Lower lobe of right lung (tissue), 2 donors: ENCODE measurements at regions not wholly inside any gene's neighbourhood (a gene's known extent, or its start where the extent isn't known, plus 50 kb on each side); places are given as distances from the start of the nearest gene placed in this dataset.

Experiments
- ATAC-seq, 2 donors: fragments of 200-7000 bp; cut with Tn5 transposase; one replicate each; pipeline ENCODE4 v1.9.1; 2020 to 2022; ENCODE audit warnings: mild to moderate bottlenecking in 2 of 2, moderate library complexity in 2 of 2
- DNase-seq: peaks from one replicate; pipeline ENCODE4 v3.0.0-alpha.2; 2020
- H3K27ac ChIP-seq: fragments of 200-600 bp; one replicate; pipeline ENCODE4 v1.8.0; 2022
- H3K27me3 ChIP-seq: fragments of 200-600 bp; one replicate; pipeline ENCODE4 v1.8.0; 2022; ENCODE audit warnings: low read depth
- H3K36me3 ChIP-seq: fragments of 200-600 bp; one replicate; pipeline ENCODE4 v1.8.0; 2022; ENCODE audit warnings: mild to moderate bottlenecking
- H3K4me1 ChIP-seq: fragments of 200-600 bp; one replicate; pipeline ENCODE4 v1.8.0; 2022
- H3K4me3 ChIP-seq: fragments of 200-600 bp; one replicate; pipeline ENCODE4 v1.8.0; 2022; ENCODE audit warnings: mild to moderate bottlenecking
- H3K9me3 ChIP-seq: fragments of 200-600 bp; one replicate; pipeline ENCODE4 v1.8.0; 2022
- CTCF ChIP-seq: fragments of 200-600 bp; IDR thresholded peaks from one replicate; pipeline ENCODE4 v1.8.0; 2022; ENCODE audit warnings: antibody characterized with exemption, mild to moderate bottlenecking
- intact Hi-C: fragments of 100-400 bp; cut with DNase I; formaldehyde crosslinking; loops from one replicate; pipeline ENCODE4 v1.11.0; 2022
- donor health status: DM: no; HTN: yes; CAD: no; lungs with severe emphysema.

GRCh38 chr3:24578951-24579421, 84.3 kb upstream of the THRB start:
- intact Hi-C loops, result no loop called here
- Histone ChIP-seq H3K27ac (no peak overlapping the region), H3K9me3 (no peaks in the 10 kb centered on the region), H3K4me1 (no peaks in the 10 kb centered on the region), H3K27me3 (no peaks in the 10 kb centered on the region), H3K4me3 (no peak overlapping the region), H3K36me3 (no peaks in the 10 kb centered on the region)
- no peak for TF ChIP-seq CTCF
- no peak for ATAC-seq
- DNase-seq, result no peak

DNA sequence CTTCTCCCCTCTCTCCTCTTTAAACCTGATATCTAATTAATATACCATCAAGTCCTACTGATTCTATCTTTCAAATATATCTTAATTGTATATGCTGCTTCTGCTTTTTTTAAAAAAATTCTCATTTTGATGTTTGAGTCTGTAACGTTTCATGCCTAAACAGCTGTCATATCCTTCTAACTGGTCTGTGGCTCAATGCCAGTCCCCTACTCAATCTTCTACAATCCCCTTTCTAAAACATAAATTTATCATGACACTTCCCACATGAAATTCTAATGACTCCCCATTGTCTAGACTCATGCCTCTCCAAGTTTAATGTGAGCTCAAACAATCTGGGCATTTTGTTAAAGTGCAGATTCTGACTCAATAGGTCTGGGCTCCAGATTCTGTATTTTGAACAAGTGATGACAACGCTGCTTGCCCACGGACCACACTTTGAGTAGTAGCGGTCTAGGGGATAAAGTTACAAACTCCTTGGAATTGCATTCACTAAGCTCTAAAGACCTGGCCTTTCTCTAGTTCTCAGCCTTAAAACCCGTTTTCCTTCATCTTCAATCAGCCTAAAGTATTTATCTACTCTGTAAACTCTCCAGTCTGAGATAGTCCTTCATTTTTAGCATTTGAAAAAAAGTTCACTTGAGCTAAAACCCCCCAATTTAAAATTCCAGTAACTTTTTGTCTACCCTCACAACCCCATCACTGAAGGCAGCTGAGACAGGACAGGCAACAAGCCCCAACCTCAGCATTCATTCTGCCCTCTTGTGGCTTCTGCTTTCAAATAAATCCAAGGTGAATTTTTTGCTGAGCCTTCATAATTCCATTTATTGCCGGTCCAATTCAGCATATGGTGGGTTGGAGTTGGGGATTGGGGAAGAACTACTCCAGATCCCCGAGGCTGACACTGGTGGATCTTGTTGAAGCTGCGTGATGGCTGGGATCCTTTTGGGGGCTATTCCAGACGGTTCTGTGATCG, 88.1 kb upstream of the THRB start:
- Histone ChIP-seq H3K4me1 (no peaks in the 10 kb centered on the region), H3K27me3 (no peaks in the 10 kb centered on the region), H3K4me3 (no peak overlapping the region), H3K27ac (no peak overlapping the region), H3K9me3 (no peaks in the 10 kb centered on the region), H3K36me3 (no peaks in the 10 kb centered on the region)
- intact Hi-C loops, result no loop called here
- no peak for TF ChIP-seq CTCF
- ATAC-seq (peak in 1 of 2 donors; percentile 39), DNase-seq (no peak)

GRCh38 chr3:24586920-24587319, 92.3 kb upstream of the THRB start:
- H3K4me1 ChIP-seq, result peaks cover 6% of the 10 kb centered on the region
- H3K9me3 ChIP-seq, result no peaks in the 10 kb centered on the region
- no peaks in the 10 kb centered on the region for H3K36me3 ChIP-seq
- intact Hi-C loops, result no loop called here
- TF ChIP-seq CTCF, result no peak
- H3K27me3 ChIP-seq, result no peaks in the 10 kb centered on the region
- H3K27ac ChIP-seq, result no peak overlapping the region
- H3K4me3 ChIP-seq, result no peak overlapping the region
- DNase-seq, result no peak
- no peak for ATAC-seq

DNA sequence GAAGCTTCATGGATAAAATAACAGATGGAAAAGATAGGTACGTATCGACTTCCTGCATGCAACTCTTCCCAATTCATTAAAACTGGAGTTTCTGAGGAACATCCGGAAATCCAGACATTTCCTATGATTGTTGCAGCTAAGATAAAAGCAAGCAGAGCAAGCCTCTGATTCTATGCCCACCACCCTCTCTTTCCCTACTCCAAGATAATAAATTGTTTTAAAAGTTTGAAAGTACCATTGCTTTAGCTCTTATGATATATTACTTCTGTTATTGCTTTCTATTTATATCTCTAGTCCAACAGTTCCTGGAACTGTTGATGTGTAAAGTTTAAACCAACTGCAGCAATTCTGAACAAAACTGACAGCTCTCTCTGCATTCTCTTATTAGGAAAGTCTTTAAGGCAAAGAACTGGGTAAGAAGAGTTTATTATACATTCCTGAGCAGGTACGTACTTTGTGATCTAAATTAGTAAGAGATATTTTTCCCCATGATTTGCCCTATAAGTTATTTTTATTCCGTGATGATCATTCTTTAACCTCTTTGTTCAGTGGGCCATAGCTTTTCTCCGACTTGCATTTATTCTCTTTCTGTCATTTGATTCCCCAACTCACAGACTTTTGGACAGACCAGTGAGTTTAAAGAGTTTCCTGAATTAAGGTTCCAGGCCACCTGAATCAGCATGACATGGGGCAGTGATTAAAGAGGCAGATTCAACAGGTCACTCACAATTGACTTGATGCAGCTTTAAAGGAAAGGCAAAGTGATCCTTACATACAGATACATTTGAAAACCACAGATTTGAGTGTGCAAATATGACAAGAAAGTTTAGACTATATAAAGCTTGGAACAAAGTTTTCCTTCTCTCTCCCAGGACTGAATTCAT, 94.2 kb upstream of the THRB start:
- Histone ChIP-seq H3K4me3 (no peak overlapping the region), H3K4me1 (peaks cover 6% of the 10 kb centered on the region), H3K27me3 (no peaks in the 10 kb centered on the region), H3K27ac (no peak overlapping the region), H3K36me3 (no peaks in the 10 kb centered on the region), H3K9me3 (no peaks in the 10 kb centered on the region)
- intact Hi-C loops, result no loop called here
- TF ChIP-seq CTCF, result no peak
- ATAC-seq (no peak), DNase-seq (no peak)

- Histone ChIP-seq H3K4me1 (peaks cover 6% of the 10 kb centered on the region), H3K9me3 (no peaks in the 10 kb centered on the region), H3K36me3 (no peaks in the 10 kb centered on the region), H3K4me3 (no peak overlapping the region), H3K27me3 (no peaks in the 10 kb centered on the region), H3K27ac (no peak overlapping the region)
- TF ChIP-seq CTCF, result no peak
- DNase-seq (no peak), ATAC-seq (no peak)
- intact Hi-C loops, result no loop called here
Measured at GRCh38 chr3:24589513-24589851, 94.8 kb upstream of the THRB start.
